CD8-positive, alpha-beta memory T cell (primary cell): ENCODE measurements at regions not wholly inside any gene's neighbourhood (a gene's known extent, or its start where the extent isn't known, plus 50 kb on each side); places are given as distances from the start of the nearest gene placed in this dataset.

ENCODE experiments used
- CTCF ChIA-PET: fragments of 350-600 bp; sonication (Branson Sonifier 250); formaldehyde crosslinking; loops from one replicate; lab custom pipeline; 2021; ENCODE audit warnings: antibody characterized with exemption; lab: Charles Lee
- POLR2A ChIA-PET: fragments of 350-600 bp; sonication (Branson Sonifier 250); formaldehyde crosslinking; loops from one replicate; lab custom pipeline; 2021; ENCODE audit warnings: antibody characterized with exemption; lab: Charles Lee
- DNase-seq, 5 donors: peaks; one replicate each; pipeline versions ENCODE4 v3.0.0 to v3.0.0-alpha.2; 2020 to 2022; ENCODE audit warnings: mixed read lengths in 1 of 5
- H3K27ac ChIP-seq: one replicate; pipeline ENCODE4 v1.7.0; 2013; ENCODE audit warnings: low read depth, mild to moderate bottlenecking, low read length, moderate library complexity
- H3K27me3 ChIP-seq: 2 replicates; pipeline ENCODE4 v1.7.0; 2013; ENCODE audit warnings: low read length, mild to moderate bottlenecking; ENCODE audit not compliant: insufficient read depth, poor library complexity, severe bottlenecking
- H3K36me3 ChIP-seq: 2 replicates; pipeline ENCODE4 v1.7.0; 2013; ENCODE audit warnings: mild to moderate bottlenecking, low read length, moderate library complexity; ENCODE audit not compliant: insufficient read depth
- H3K4me1 ChIP-seq: 2 replicates; pipeline ENCODE4 v1.7.0; 2013; ENCODE audit warnings: mild to moderate bottlenecking, low read length, moderate library complexity; ENCODE audit not compliant: insufficient read depth
- H3K4me3 ChIP-seq: 2 replicates; pipeline ENCODE4 v1.7.0; 2013; ENCODE audit warnings: mild to moderate bottlenecking, low read length
- H3K9me3 ChIP-seq: 2 replicates; pipeline ENCODE4 v1.7.0; 2013; ENCODE audit warnings: mild to moderate bottlenecking, low read length
- H3K27ac Mint-ChIP-seq, 8 donors: one replicate each; pipeline ENCODE4 v1.8.0; 2020 to 2021; ENCODE audit warnings: mixed read lengths in 8 of 8, mild to moderate bottlenecking in 6 of 8, inconsistent platforms in 3 of 8, moderate library complexity in 3 of 8
- H3K27me3 Mint-ChIP-seq, 2 donors: one replicate each; pipeline ENCODE4 v1.8.0; 2020 to 2021; ENCODE audit warnings: mixed read lengths in 2 of 2, mild to moderate bottlenecking in 1 of 2, moderate library complexity in 1 of 2
- H3K36me3 Mint-ChIP-seq, 3 donors: one replicate each; pipeline ENCODE4 v1.8.0; 2020 to 2021; ENCODE audit warnings: mixed read lengths in 3 of 3, inconsistent platforms in 1 of 3, mild to moderate bottlenecking in 1 of 3
- H3K4me1 Mint-ChIP-seq, 3 donors: one replicate each; pipeline ENCODE4 v1.8.0; 2020 to 2021; ENCODE audit warnings: mixed read lengths in 3 of 3, inconsistent platforms in 1 of 3, mild to moderate bottlenecking in 1 of 3
- H3K4me3 Mint-ChIP-seq, 7 donors: one replicate each; pipeline ENCODE4 v1.8.0; 2020 to 2021; ENCODE audit warnings: mixed read lengths in 7 of 7, mild to moderate bottlenecking in 6 of 7, moderate library complexity in 4 of 7, inconsistent platforms in 2 of 7
- H3K9me3 Mint-ChIP-seq, 5 donors: one replicate each; pipeline ENCODE4 v1.8.0; 2020 to 2022; ENCODE audit warnings: mixed read lengths in 5 of 5, mild to moderate bottlenecking in 3 of 5, moderate library complexity in 2 of 5, inconsistent platforms in 1 of 5

DNA sequence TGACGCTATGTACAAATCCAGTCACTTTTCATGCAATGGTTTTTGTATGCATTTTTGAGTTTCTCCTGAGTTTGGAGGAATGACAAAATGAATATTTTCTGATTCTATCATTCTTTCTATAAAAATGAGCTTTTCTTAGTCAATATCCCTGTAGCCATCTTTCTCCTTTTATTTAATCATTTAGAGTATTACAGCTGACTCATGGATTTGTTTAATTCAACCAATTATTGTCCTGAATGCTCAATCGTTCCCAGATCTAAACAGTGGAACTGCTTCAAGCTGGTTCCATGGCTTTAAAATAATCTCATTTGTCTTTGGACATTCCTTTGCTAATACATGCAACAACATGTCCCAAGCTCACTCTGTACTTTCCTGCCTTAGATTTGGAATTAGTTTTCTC is 368.8 kb downstream of the ADCYAP1 start:
- DNase-seq = no peak
- Histone ChIP-seq H3K4me3 (no peak overlapping the region), H3K27ac (no peak overlapping the region), H3K36me3 (no peaks in the 10 kb centered on the region), H3K27me3 (no peaks in the 10 kb centered on the region), H3K4me1 (no peaks in the 10 kb centered on the region), H3K9me3 (no peaks in the 10 kb centered on the region)
- Mint-ChIP-seq H3K27me3 (peaks cover 0 to 1% of the 10 kb centered on the region in 2 donors), H3K9me3 (peaks cover 0 to 25% (median 3%) of the 10 kb centered on the region in 5 donors), H3K4me1 (no peaks in the 10 kb centered on the region), H3K36me3 (no peaks in the 10 kb centered on the region), H3K27ac (no peak overlapping the region), H3K4me3 (no peak overlapping the region)
- POLR2A ChIA-PET = no interaction called here
- CTCF ChIA-PET = no interaction called here

DNA sequence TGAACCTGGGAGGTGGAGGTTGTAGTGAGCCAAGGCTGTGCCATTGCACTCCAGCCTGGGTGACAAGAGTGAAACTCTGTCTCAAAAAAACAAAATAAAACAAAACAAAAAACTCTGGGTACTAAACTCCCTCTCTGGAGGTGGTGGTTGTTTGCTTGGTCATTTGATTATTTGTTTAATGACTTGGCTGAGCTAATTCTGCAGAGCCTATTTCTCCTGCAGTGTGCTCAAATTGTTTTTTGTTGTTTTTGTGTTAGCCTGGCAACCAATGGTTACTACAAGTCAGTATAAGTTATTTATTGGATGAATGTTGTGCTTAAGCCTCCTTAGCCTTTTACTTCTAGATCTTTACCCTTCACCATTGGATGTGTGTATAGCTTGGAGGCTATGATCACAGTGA is 387.5 kb downstream of the ADCYAP1 start:
- no peak overlapping the region for H3K27ac Mint-ChIP-seq
- CTCF ChIA-PET = no interaction called here
- no peaks in the 10 kb centered on the region for H3K27me3 Mint-ChIP-seq

DNA sequence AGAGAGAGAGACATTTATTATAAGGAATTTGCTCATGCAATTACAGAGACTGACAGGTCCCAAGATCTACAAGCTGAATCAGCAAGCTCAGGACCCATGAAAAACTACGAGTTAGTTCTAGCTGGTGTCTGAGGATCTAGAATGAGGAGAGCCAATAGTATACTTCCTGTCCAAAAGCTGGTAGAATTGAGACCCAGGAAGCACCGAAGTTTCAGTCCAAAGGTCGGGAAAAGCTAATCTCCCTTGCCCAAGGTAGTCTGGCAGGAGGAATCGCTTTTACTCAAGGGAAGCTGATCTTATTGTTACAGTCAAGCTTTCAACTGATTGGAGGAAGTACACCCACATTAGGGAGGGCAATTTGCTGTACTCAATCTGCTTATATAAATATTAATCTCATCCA is 389.6 kb downstream of the ADCYAP1 start:
- ChIA-PET CTCF (no interaction called here), POLR2A (no interaction called here)
- Mint-ChIP-seq H3K36me3 (no peaks in the 10 kb centered on the region), H3K4me1 (no peaks in the 10 kb centered on the region), H3K9me3 (peaks cover 0 to 12% (median 7%) of the 10 kb centered on the region in 5 donors), H3K27ac (no peak overlapping the region), H3K4me3 (no peak overlapping the region), H3K27me3 (no peaks in the 10 kb centered on the region)
- no peaks in the 10 kb centered on the region for H3K27me3 ChIP-seq
- no peaks in the 10 kb centered on the region for H3K4me1 ChIP-seq
- no peak overlapping the region for H3K4me3 ChIP-seq
- H3K27ac ChIP-seq = no peak overlapping the region
- H3K9me3 ChIP-seq = no peaks in the 10 kb centered on the region
- no peak for DNase-seq
- no peaks in the 10 kb centered on the region for H3K36me3 ChIP-seq

More for the DNA sequence above, 387.5 kb downstream of the ADCYAP1 start:
- Histone ChIP-seq H3K36me3 (no peaks in the 10 kb centered on the region), H3K27me3 (no peaks in the 10 kb centered on the region), H3K4me1 (no peaks in the 10 kb centered on the region), H3K9me3 (no peaks in the 10 kb centered on the region), H3K27ac (no peak overlapping the region), H3K4me3 (no peak overlapping the region)
- DNase-seq = no peak
- no peak overlapping the region for H3K4me3 Mint-ChIP-seq
- peaks cover 0 to 20% (median 3%) of the 10 kb centered on the region in 5 donors for H3K9me3 Mint-ChIP-seq
- no peaks in the 10 kb centered on the region for H3K4me1 Mint-ChIP-seq
- no peaks in the 10 kb centered on the region for H3K36me3 Mint-ChIP-seq
- POLR2A ChIA-PET = no interaction called here

DNA sequence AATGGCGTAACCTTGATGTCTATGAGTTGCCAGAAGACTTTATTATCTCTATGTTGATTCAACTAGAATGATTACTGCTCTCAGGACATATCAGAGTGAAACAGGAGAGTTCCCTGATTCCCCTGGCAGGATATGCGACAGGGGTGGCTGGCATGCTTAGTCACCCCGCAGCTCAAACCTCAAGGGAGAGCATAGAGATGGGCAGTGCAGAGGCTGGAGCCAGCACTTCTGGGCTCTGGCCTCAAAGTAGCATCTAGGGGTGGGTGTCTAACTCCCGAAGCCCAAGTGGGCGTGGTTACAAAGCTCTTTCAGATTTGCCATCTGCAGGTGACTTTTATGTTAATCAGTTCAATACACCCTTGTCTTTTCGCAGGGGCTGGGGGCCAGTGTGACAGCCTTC is 391.6 kb downstream of the ADCYAP1 start:
- Mint-ChIP-seq H3K27me3 (no peaks in the 10 kb centered on the region), H3K9me3 (peaks cover 3 to 13% (median 9%) of the 10 kb centered on the region in 5 donors), H3K36me3 (no peaks in the 10 kb centered on the region), H3K4me1 (no peaks in the 10 kb centered on the region), H3K4me3 (no peak overlapping the region), H3K27ac (no peak overlapping the region)
- no peaks in the 10 kb centered on the region for H3K27me3 ChIP-seq
- ChIA-PET CTCF (no interaction called here), POLR2A (no interaction called here)
- H3K27ac ChIP-seq = no peak overlapping the region
- H3K4me3 ChIP-seq = no peak overlapping the region
- H3K36me3 ChIP-seq = no peaks in the 10 kb centered on the region
- DNase-seq = no peak
- no peaks in the 10 kb centered on the region for H3K4me1 ChIP-seq
- no peaks in the 10 kb centered on the region for H3K9me3 ChIP-seq

DNA sequence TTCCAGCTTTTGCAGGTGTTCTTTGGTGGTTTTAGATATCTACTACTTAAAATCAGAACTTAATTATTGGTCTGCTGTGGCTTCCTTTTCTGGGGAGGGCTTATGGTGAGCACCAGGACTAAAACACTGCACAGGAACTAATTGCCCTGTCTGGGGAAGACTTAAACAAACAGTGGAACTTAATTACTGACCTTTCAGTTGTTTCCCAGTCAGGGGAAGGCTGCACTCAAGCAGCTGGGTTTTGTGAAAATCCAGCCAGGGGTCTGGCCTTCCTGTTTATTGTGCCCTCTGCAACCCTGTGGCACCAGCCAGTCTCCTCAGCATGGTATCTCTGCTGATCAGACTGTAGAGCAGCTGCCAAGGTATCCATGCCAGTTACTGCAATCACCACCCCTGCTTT is 398.2 kb downstream of the ADCYAP1 start:
- no peaks in the 10 kb centered on the region for H3K4me1 ChIP-seq
- peaks cover 0 to 1% of the 10 kb centered on the region in 2 donors for H3K27me3 Mint-ChIP-seq
- CTCF ChIA-PET = no interaction called here

DNA sequence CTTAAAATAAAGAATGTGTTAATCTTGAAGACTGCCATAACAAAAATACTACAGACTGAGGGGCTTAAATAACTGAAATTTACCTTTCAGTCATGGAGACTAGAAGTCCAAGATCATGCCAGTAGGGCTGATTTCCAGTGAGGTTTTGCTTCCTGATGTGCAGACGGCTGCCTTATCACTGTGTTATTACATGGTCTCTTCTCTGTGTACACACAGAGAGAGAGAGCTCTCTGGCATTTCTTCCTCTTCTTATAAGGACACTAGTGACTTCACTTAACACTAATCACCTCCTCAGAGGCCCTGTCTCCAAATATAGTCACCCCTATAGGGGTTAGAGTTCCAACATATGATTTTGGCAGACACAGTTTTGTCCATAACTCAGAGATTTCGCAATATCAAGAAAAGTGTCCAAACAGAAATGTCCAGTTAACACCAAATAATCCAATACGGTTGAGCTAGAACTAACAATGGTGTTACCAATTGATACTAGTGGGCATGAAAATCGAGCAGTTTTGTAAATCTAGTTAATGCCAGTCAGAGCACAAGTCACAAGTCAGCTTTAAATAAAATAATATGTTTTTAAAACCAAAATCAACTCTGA is 399.8 kb downstream of the ADCYAP1 start:
- Histone ChIP-seq H3K4me3 (no peak overlapping the region), H3K27ac (no peak overlapping the region), H3K36me3 (no peaks in the 10 kb centered on the region), H3K4me1 (no peaks in the 10 kb centered on the region), H3K27me3 (no peaks in the 10 kb centered on the region), H3K9me3 (no peaks in the 10 kb centered on the region)
- POLR2A ChIA-PET = no interaction called here
- H3K27ac Mint-ChIP-seq = no peak overlapping the region
- no peak overlapping the region for H3K4me3 Mint-ChIP-seq
- H3K27me3 Mint-ChIP-seq = peaks cover 0 to 1% of the 10 kb centered on the region in 2 donors
- peaks cover 4 to 19% (median 5%) of the 10 kb centered on the region in 5 donors for H3K9me3 Mint-ChIP-seq
- CTCF ChIA-PET = no interaction called here
- no peak for DNase-seq
- no peaks in the 10 kb centered on the region for H3K4me1 Mint-ChIP-seq
- no peaks in the 10 kb centered on the region for H3K36me3 Mint-ChIP-seq

More for the DNA sequence above, 398.2 kb downstream of the ADCYAP1 start:
- H3K27me3 ChIP-seq = no peaks in the 10 kb centered on the region
- H3K36me3 ChIP-seq = no peaks in the 10 kb centered on the region
- Mint-ChIP-seq H3K4me1 (no peaks in the 10 kb centered on the region), H3K9me3 (peaks cover 2 to 14% (median 7%) of the 10 kb centered on the region in 5 donors), H3K36me3 (no peaks in the 10 kb centered on the region), H3K4me3 (no peak overlapping the region), H3K27ac (no peak overlapping the region)
- no peaks in the 10 kb centered on the region for H3K9me3 ChIP-seq
- DNase-seq = no peak
- H3K27ac ChIP-seq = no peak overlapping the region
- no peak overlapping the region for H3K4me3 ChIP-seq
- POLR2A ChIA-PET = no interaction called here

DNA sequence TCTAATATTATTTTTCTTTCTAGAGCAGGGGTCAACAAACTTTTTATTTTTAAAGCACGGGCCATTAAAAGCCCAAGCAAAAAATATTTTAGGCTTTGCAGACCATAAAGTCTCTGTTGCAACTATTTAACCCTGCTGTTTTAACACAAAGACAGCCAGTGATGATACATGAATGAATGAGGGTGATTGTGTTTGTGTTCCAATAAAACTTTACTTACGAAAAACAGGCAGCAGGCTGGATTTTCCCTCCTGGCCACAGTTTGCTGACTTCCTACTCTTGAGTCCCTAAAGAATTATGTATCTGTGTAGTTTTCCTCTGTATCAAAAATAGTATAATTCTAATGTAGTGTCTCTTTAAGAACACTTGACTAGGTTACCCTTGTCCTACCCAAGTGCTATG is 402.0 kb downstream of the ADCYAP1 start:
- no peaks in the 10 kb centered on the region for H3K27me3 ChIP-seq
- H3K27ac ChIP-seq = no peak overlapping the region
- H3K4me1 Mint-ChIP-seq = no peaks in the 10 kb centered on the region
- no peak overlapping the region for H3K4me3 ChIP-seq
- peaks cover 0 to 15% (median 4%) of the 10 kb centered on the region in 5 donors for H3K9me3 Mint-ChIP-seq
- DNase-seq = no peak
- POLR2A ChIA-PET = no interaction called here
- no peaks in the 10 kb centered on the region for H3K4me1 ChIP-seq
- H3K4me3 Mint-ChIP-seq = no peak overlapping the region
- CTCF ChIA-PET = no interaction called here
- no peak overlapping the region for H3K27ac Mint-ChIP-seq
- H3K27me3 Mint-ChIP-seq = peaks cover 0 to 1% of the 10 kb centered on the region in 2 donors
- H3K36me3 ChIP-seq = no peaks in the 10 kb centered on the region
- no peaks in the 10 kb centered on the region for H3K36me3 Mint-ChIP-seq
- H3K9me3 ChIP-seq = no peaks in the 10 kb centered on the region

DNA sequence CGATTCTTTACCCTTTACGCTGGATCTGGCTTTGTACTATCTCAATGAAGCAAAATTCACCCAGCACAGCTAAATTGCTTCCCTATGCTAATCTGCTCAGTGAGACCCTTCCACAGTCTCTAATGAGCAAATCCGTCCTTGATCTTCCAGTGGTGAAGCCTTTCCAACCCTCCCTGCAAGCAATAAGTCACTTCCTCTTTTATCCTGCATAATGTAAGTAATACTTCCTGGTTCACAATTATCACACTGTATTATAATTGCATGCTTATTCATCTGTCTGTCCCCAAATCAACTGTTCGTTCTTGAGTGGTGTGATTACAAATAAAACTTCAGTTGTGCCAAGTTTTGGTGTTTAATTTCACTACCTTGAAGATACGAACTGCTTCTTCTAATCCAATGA is 404.0 kb downstream of the ADCYAP1 start:
- no peak overlapping the region for H3K27ac Mint-ChIP-seq
- POLR2A ChIA-PET = no interaction called here

More for the DNA sequence above, 404.0 kb downstream of the ADCYAP1 start:
- Mint-ChIP-seq H3K4me3 (no peak overlapping the region), H3K36me3 (no peaks in the 10 kb centered on the region), H3K4me1 (no peaks in the 10 kb centered on the region), H3K9me3 (peaks cover 0 to 20% (median 4%) of the 10 kb centered on the region in 5 donors), H3K27me3 (peaks cover 0 to 1% of the 10 kb centered on the region in 2 donors)
- no peaks in the 10 kb centered on the region for H3K36me3 ChIP-seq
- H3K27me3 ChIP-seq = no peaks in the 10 kb centered on the region
- no peak for DNase-seq
- no peak overlapping the region for H3K4me3 ChIP-seq
- no peak overlapping the region for H3K27ac ChIP-seq
- CTCF ChIA-PET = no interaction called here
- H3K4me1 ChIP-seq = no peaks in the 10 kb centered on the region
- H3K9me3 ChIP-seq = no peaks in the 10 kb centered on the region
